H1 (cell line): ENCODE measurements at regions not wholly inside any gene's neighbourhood (a gene's known extent, or its start where the extent isn't known, plus 50 kb on each side); places are given as distances from the start of the nearest gene placed in this dataset.

Experiments
- CTCF ChIA-PET: fragments of 300-600 bp; sonication (Branson Sonifier 250); formaldehyde crosslinking; loops from one replicate; lab custom pipeline; 2021; ENCODE audit not compliant: partially characterized antibody; lab: Charles Lee
- POLR2A ChIA-PET: fragments of 300-600 bp; sonication (Branson Sonifier 250); formaldehyde crosslinking; loops from one replicate; lab custom pipeline; 2021; ENCODE audit warnings: inconsistent platforms; ENCODE audit not compliant: partially characterized antibody; lab: Charles Lee
- DNase-seq, 2 experiments: peaks; one replicate each; pipeline versions ENCODE4 v3.0.0 to v3.0.0-alpha.2; 2010 to 2022; ENCODE audit warnings: low spot score in 2 of 2, low read depth in 1 of 2, mixed read lengths in 1 of 2
- FAIRE-seq: peaks from 2 replicates; lab custom pipeline; 2011; peaks lifted over from hg19 to GRCh38; lab: Jason Lieb, UNC
- H2AFZ ChIP-seq: 2 replicates; pipeline ENCODE4 v1.8.1; 2012; ENCODE audit warnings: low read length, inconsistent platforms
- H2AK5ac ChIP-seq: 2 replicates; pipeline ENCODE4 v1.6.1; 2013; ENCODE audit warnings: low read depth, low read length
- H2BK120ac ChIP-seq: replicated peaks from 2 replicates; pipeline ENCODE3; 2013; ENCODE audit warnings: low read depth, low read length, inconsistent platforms
- H2BK12ac ChIP-seq: 2 replicates; pipeline ENCODE4 v1.6.1; 2013; ENCODE audit warnings: low read depth, low read length
- H2BK15ac ChIP-seq: 2 replicates; pipeline ENCODE4 v1.6.1; 2013; ENCODE audit warnings: low read length
- H2BK20ac ChIP-seq: 2 replicates; pipeline ENCODE4 v1.6.1; 2013; ENCODE audit warnings: low read length
- H2BK5ac ChIP-seq: 2 replicates; pipeline ENCODE4 v1.6.1; 2013; ENCODE audit warnings: low read depth, low read length
- H3K14ac ChIP-seq: 2 replicates; pipeline ENCODE4 v1.6.1; 2013; ENCODE audit warnings: inconsistent platforms; ENCODE audit not compliant: insufficient read length
- H3K18ac ChIP-seq: 2 replicates; pipeline ENCODE4 v1.6.1; 2013; ENCODE audit warnings: low read length; ENCODE audit errors: extremely low read depth
- H3K23ac ChIP-seq: 2 replicates; pipeline ENCODE4 v1.6.1; 2013; ENCODE audit warnings: inconsistent platforms; ENCODE audit not compliant: insufficient read length
- H3K23me2 ChIP-seq: 2 replicates; pipeline ENCODE4 v1.6.1; 2013; ENCODE audit warnings: low read depth, low read length
- H3K27ac ChIP-seq: 2 replicates; pipeline ENCODE4 v1.6.1; 2011; ENCODE audit warnings: low read depth, low read length, inconsistent platforms
- H3K27me3 ChIP-seq, 4 experiments: replicated peaks in 1 of 4; 1 replicate in 1 of 4; 2 replicates in 3 of 4; pipeline versions ENCODE4 v1.6.1 to v1.8.1; 2011 to 2013; ENCODE audit warnings: low read length in 3 of 4, mild to moderate bottlenecking in 3 of 4, inconsistent platforms in 2 of 4, mixed read lengths in 2 of 4, moderate library complexity in 1 of 4; ENCODE audit not compliant: control insufficient read depth in 3 of 4, insufficient read depth in 3 of 4; ENCODE audit errors: extremely low read depth in 1 of 4
- H3K36me3 ChIP-seq, 4 experiments: 2 replicates each; pipeline versions ENCODE4 v1.6.1 to v1.8.1; 2011 to 2013; ENCODE audit warnings: mild to moderate bottlenecking in 4 of 4, low read length in 3 of 4, moderate library complexity in 2 of 4, control low read depth in 1 of 4, inconsistent platforms in 1 of 4; ENCODE audit not compliant: insufficient read depth in 4 of 4, control insufficient read depth in 2 of 4
- H3K4ac ChIP-seq: replicated peaks from 2 replicates; pipeline ENCODE3; 2013; ENCODE audit warnings: low read length, low read depth, mixed read lengths, inconsistent platforms; ENCODE audit not compliant: insufficient read length
- H3K4me1 ChIP-seq, 4 experiments: replicated peaks in 1 of 4; 1 replicate in 1 of 4; 2 replicates in 3 of 4; pipeline versions ENCODE4 v1.6.1 to v1.8.1; 2011 to 2013; ENCODE audit warnings: low read length in 3 of 4, inconsistent platforms in 2 of 4, mixed read lengths in 1 of 4; ENCODE audit not compliant: insufficient read depth in 4 of 4, control insufficient read depth in 3 of 4
- H3K4me2 ChIP-seq, 2 experiments: 2 replicates each; pipeline versions ENCODE4 v1.6.1 to v1.8.1; 2011 to 2013; ENCODE audit warnings: low read depth in 2 of 2, low read length in 2 of 2, control low read depth in 1 of 2, inconsistent platforms in 1 of 2, mild to moderate bottlenecking in 1 of 2; ENCODE audit not compliant: insufficient read depth in 1 of 2
- H3K4me3 ChIP-seq, 4 experiments: fragments of 200-600, 300-600 bp in 1 of 4; sonication (generic), shearing (Covaris generic), sonication (Bioruptor Twin) in 1 of 4; 2 replicates each; pipeline versions ENCODE4 v1.5.1 to v1.8.1; 2011 to 2016; ENCODE audit warnings: low read length in 4 of 4, low read depth in 3 of 4, control low read depth in 2 of 4, inconsistent platforms in 2 of 4, mild to moderate bottlenecking in 2 of 4, mixed read lengths in 1 of 4, moderate library complexity in 1 of 4; ENCODE audit not compliant: insufficient read depth in 2 of 4; ENCODE audit errors: extremely low read depth in 1 of 4
- H3K56ac ChIP-seq: replicated peaks from 2 replicates; pipeline ENCODE3; 2013; ENCODE audit warnings: low read depth, mild to moderate bottlenecking, mixed read lengths, low read length, inconsistent platforms; ENCODE audit not compliant: insufficient read length
- H3K79me1 ChIP-seq: 2 replicates; pipeline ENCODE4 v1.6.1; 2013; ENCODE audit warnings: low read depth, low read length, control low read depth
- H3K79me2 ChIP-seq, 2 experiments: 2 replicates each; pipeline versions ENCODE4 v1.6.1 to v1.8.1; 2012 to 2013; ENCODE audit warnings: low read length in 2 of 2, mild to moderate bottlenecking in 2 of 2, inconsistent platforms in 1 of 2; ENCODE audit not compliant: insufficient read depth in 2 of 2, control insufficient read depth in 1 of 2
- H3K9ac ChIP-seq, 4 experiments: replicated peaks in 1 of 4; 1 replicate in 1 of 4; 2 replicates in 3 of 4; pipeline versions ENCODE4 v1.6.1 to v1.8.1; 2011 to 2013; ENCODE audit warnings: low read depth in 3 of 4, low read length in 3 of 4, control low read depth in 2 of 4, mild to moderate bottlenecking in 2 of 4, moderate library complexity in 2 of 4, inconsistent platforms in 1 of 4; ENCODE audit errors: extremely low read depth in 1 of 4
- H3K9me3 ChIP-seq, 2 experiments: 2 replicates each; pipeline versions ENCODE4 v1.6.1 to v1.8.1; 2012 to 2013; ENCODE audit warnings: mild to moderate bottlenecking in 2 of 2, moderate library complexity in 2 of 2, control low read depth in 1 of 2, inconsistent platforms in 1 of 2, low read depth in 1 of 2, low read length in 1 of 2, mixed read lengths in 1 of 2; ENCODE audit not compliant: insufficient read depth in 2 of 2
- H4K20me1 ChIP-seq, 2 experiments: replicated peaks in 1 of 2; 2 replicates each; pipeline versions ENCODE3 to v1.8.1; 2011 to 2013; ENCODE audit warnings: inconsistent platforms in 2 of 2, low read length in 2 of 2, mild to moderate bottlenecking in 1 of 2; ENCODE audit not compliant: insufficient read depth in 2 of 2, control insufficient read depth in 1 of 2
- H4K5ac ChIP-seq: 2 replicates; pipeline ENCODE4 v1.6.1; 2013; ENCODE audit warnings: low read length, low read depth, mixed read lengths, inconsistent platforms; ENCODE audit not compliant: insufficient read length
- H4K8ac ChIP-seq: 2 replicates; pipeline ENCODE4 v1.8.0; 2013; ENCODE audit warnings: mild to moderate bottlenecking, moderate library complexity, low read length, inconsistent platforms; ENCODE audit not compliant: insufficient read depth; ENCODE audit errors: extremely low read depth
- H4K91ac ChIP-seq: replicated peaks from 2 replicates; pipeline ENCODE3; 2013; ENCODE audit warnings: low read length, mixed read lengths, inconsistent platforms; ENCODE audit not compliant: insufficient read length
- CEBPB ChIP-seq: IDR thresholded peaks from 2 replicates; pipeline ENCODE4 v1.6.1; 2012; ENCODE audit warnings: low read depth, low read length
- POU5F1 ChIP-seq: IDR thresholded peaks from 2 replicates; pipeline ENCODE4 v1.6.1; 2011; ENCODE audit warnings: low read depth, mild to moderate bottlenecking, low read length, moderate library complexity
- WGBS, 2 experiments: shearing (Covaris generic) in 1 of 2; methylation state at CpG; one replicate each; pipeline versions ENCODE4 v1.1.6 to v1.1.7; 2013 to 2015; ENCODE audit warnings: low lambda C conversion rate in 2 of 2, mixed read lengths in 2 of 2, inconsistent platforms in 1 of 2, low coverage in 1 of 2, missing lambda C conversion rate in 1 of 2; ENCODE audit not compliant: insufficient replicate concordance in 2 of 2, insufficient coverage in 1 of 2, insufficient read length in 1 of 2; ENCODE audit errors: extremely low coverage in 1 of 2, missing lambda C conversion rate in 1 of 2; 5-methylcytosine and 5-hydroxymethylcytosine counted together

DNA sequence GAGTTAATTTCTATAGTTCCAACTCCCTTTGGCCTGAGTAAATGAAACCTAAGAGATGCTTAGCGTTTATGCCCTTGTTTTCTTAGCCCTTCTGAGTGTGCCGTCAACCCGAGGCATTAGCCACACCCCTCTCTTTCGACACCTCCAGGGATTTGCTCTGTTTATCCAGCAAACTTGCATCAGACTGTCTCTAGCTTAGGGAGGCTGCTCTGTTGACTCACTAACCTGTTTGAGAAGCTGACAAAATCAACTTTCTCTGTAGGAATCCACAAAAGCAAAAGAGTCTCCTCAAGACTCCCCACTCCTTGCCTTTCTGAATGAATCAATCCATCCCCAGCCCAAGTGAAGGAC lies 317.6 kb downstream of the TNS1 start:
- Histone ChIP-seq H3K27me3 (peaks cover 0 to 6% (median 3%) of the 10 kb centered on the region in 4 experiments; a peak in 3 of 7 replicates), H2AFZ (no peak overlapping the region), H3K9ac (no peak overlapping the region), H3K79me2 (no peaks in the 10 kb centered on the region), H3K9me3 (no peaks in the 10 kb centered on the region), H4K20me1 (no peaks in the 10 kb centered on the region), H2BK5ac (no peak overlapping the region), H3K4ac (no peak overlapping the region), H2BK15ac (no peak overlapping the region), H3K4me3 (no peak overlapping the region), H3K36me3 (no peaks in the 10 kb centered on the region)
- WGBS, 2 experiments = 81% methylated on average over 4 of the region's 4 CpGs; no CpG with 5 or more reads in 1 of the 2 experiments
- TF ChIP-seq CEBPB (peak; percentile 63), POU5F1 (no peak)
- TF ChIP-seq, all 59 proteins: peak for 1
- CTCF ChIA-PET = interaction anchor here (1.4 to 3.1 kb wide), 2 partner anchors 28 to 34 kb away, joined by 4 to 15 read pairs; no protein-coding TSS in a partner anchor
- Histone ChIP-seq H4K8ac (no peak overlapping the region), H3K56ac (no peak overlapping the region), H3K4me1 (no peaks in the 10 kb centered on the region; a peak in 1 of 7 replicates), H2BK12ac (no peak overlapping the region), H3K23me2 (no peaks in the 10 kb centered on the region), H3K18ac (no peak overlapping the region), H2BK20ac (no peak overlapping the region), H4K91ac (no peak overlapping the region), H3K27ac (no peak overlapping the region), H3K4me2 (no peak overlapping the region), H2AK5ac (no peak overlapping the region), H3K23ac (no peak overlapping the region), H4K5ac (no peak overlapping the region), H3K14ac (no peak overlapping the region), H3K79me1 (no peaks in the 10 kb centered on the region), H2BK120ac (no peak overlapping the region)
- DNase-seq (no peak), FAIRE-seq (no peak)
- POLR2A ChIA-PET = no interaction called here
